GM12878 (cell line): ENCODE measurements at regions not wholly inside any gene's neighbourhood (a gene's known extent, or its start where the extent isn't known, plus 50 kb on each side); places are given as distances from the start of the nearest gene placed in this dataset.

ENCODE experiments used
- ATAC-seq: fragments of 200-7000 bp; cut with Tn5 transposase; 3 replicates; pipeline ENCODE4 v1.9.1; 2020; ENCODE audit warnings: mild to moderate bottlenecking, moderate library complexity
- BruUV-seq: library from RNA; stranded (reverse); fragments of 400-500 nt; replicated peaks from 2 replicates; lab custom pipeline; 2021; lab: Mats Ljungman, UMichigan
- CTCF ChIA-PET: fragments of 300-600 bp; sonication (Branson Sonifier 250); formaldehyde crosslinking; extraction: SDS; loops from one replicate; lab custom pipeline; 2021; ENCODE audit warnings: inconsistent platforms; lab: Yijun Ruan, JAX
- POLR2A ChIA-PET: fragments of 350-600 bp; formaldehyde crosslinking; extraction: SDS; loops from one replicate; lab custom pipeline; 2021; ENCODE audit warnings: inconsistent platforms; lab: Charles Lee
- RAD21 ChIA-PET: fragments of 300-600 bp; sonication (Branson Sonifier 250); formaldehyde crosslinking; loops from one replicate; lab custom pipeline; 2023; ENCODE audit warnings: antibody characterized with exemption; ENCODE audit not compliant: unreplicated experiment; lab: Charles Lee
- SMC1A ChIA-PET: fragments of 300-600 bp; sonication (Branson Sonifier 250); formaldehyde crosslinking; loops from one replicate; lab custom pipeline; 2023; ENCODE audit not compliant: unreplicated experiment, uncharacterized antibody; lab: Charles Lee
- DNase-seq: peaks from one replicate; pipeline ENCODE4 v3.0.0-alpha.2; 2011; ENCODE audit warnings: low read depth, low spot score
- FAIRE-seq: peaks from 3 replicates; lab custom pipeline; 2011; peaks lifted over from hg19 to GRCh38; lab: Jason Lieb, UNC
- H2AFZ ChIP-seq: 2 replicates; pipeline ENCODE4 v1.6.0; 2011; ENCODE audit warnings: low read depth, low read length, control low read depth; ENCODE audit not compliant: control insufficient read depth
- H3K27ac ChIP-seq: 2 replicates; pipeline ENCODE4 v1.5.1; 2011; ENCODE audit warnings: control low read depth; ENCODE audit not compliant: control insufficient read depth, insufficient read depth
- H3K27me3 ChIP-seq, 2 experiments: replicated peaks in 1 of 2; 2 replicates each; pipeline versions ENCODE4 v1.6.0 to v1.6.1; 2011; ENCODE audit warnings: low read length in 1 of 2; ENCODE audit not compliant: control insufficient read depth in 2 of 2, insufficient read depth in 2 of 2
- H3K36me3 ChIP-seq, 2 experiments: 2 replicates each; pipeline ENCODE4 v1.5.1; 2011; ENCODE audit warnings: low read length in 1 of 2; ENCODE audit not compliant: control insufficient read depth in 2 of 2, insufficient read depth in 2 of 2
- H3K4me1 ChIP-seq: 2 replicates; pipeline ENCODE4 v1.6.1; 2011; ENCODE audit warnings: mild to moderate bottlenecking, low read length, moderate library complexity, mixed read lengths; ENCODE audit not compliant: control insufficient read depth, insufficient read depth
- H3K4me2 ChIP-seq: 2 replicates; pipeline ENCODE4 v1.6.0; 2011; ENCODE audit warnings: control low read depth; ENCODE audit not compliant: control insufficient read depth, insufficient read depth
- H3K4me3 ChIP-seq: fragments of 200-600 bp; sonication (generic); 2 replicates; pipeline ENCODE4 v1.5.1; 2016
- H3K79me2 ChIP-seq: 2 replicates; pipeline ENCODE4 v1.6.0; 2011; ENCODE audit warnings: low read length; ENCODE audit not compliant: control insufficient read depth, insufficient read depth
- H3K9ac ChIP-seq: 2 replicates; pipeline ENCODE4 v1.8.0; 2011; ENCODE audit warnings: low read length, control low read depth, mixed read lengths; ENCODE audit not compliant: control insufficient read depth, insufficient read depth
- H3K9me3 ChIP-seq: replicated peaks from 3 replicates; pipeline ENCODE4 v1.5.1; 2011; ENCODE audit warnings: mild to moderate bottlenecking, low read length; ENCODE audit not compliant: control insufficient read depth, insufficient read depth
- H4K20me1 ChIP-seq: 2 replicates; pipeline ENCODE4 v1.6.0; 2011; ENCODE audit not compliant: control insufficient read depth, insufficient read depth
- BRCA1 ChIP-seq: IDR thresholded peaks from 2 replicates; pipeline ENCODE4 v1.6.1; 2011; ENCODE audit warnings: low read depth, low read length, improper control_type of control experiment
- CEBPB ChIP-seq, 2 experiments: fragments of 150-350 bp in 1 of 2; IDR thresholded peaks; 2 replicates each; pipeline ENCODE4 v1.6.1; 2012 to 2014; ENCODE audit warnings: low read depth in 2 of 2, low read length in 2 of 2, borderline replicate concordance in 1 of 2, inconsistent platforms in 1 of 2
- CHD1 ChIP-seq: IDR thresholded peaks from 2 replicates; pipeline ENCODE4 v1.6.1; 2012; ENCODE audit warnings: low read depth, low read length, improper control_type of control experiment
- EGR1 ChIP-seq, 2 experiments: IDR thresholded peaks; 1 replicate in 1 of 2; 2 replicates in 1 of 2; pipeline ENCODE4 v1.6.1; 2011 to 2012; ENCODE audit warnings: low read depth in 2 of 2, low read length in 2 of 2, borderline replicate concordance in 1 of 2, mild to moderate bottlenecking in 1 of 2, moderate library complexity in 1 of 2
- HDAC2 ChIP-seq: fragments of 200-600 bp; sonication (generic); IDR thresholded peaks from 2 replicates; pipeline ENCODE4 v1.6.1; 2017
- IKZF1 ChIP-seq: fragments of 450-650 bp; conservative IDR thresholded peaks from 2 replicates; pipeline ENCODE4 v1.6.1; 2017; ENCODE audit warnings: antibody characterized with exemption, mild to moderate bottlenecking
- JUNB ChIP-seq: IDR thresholded peaks from 2 replicates; pipeline ENCODE4 v1.6.1; 2016; ENCODE audit warnings: antibody characterized with exemption, mild to moderate bottlenecking
- KAT2A ChIP-seq: conservative IDR thresholded peaks from 2 replicates; pipeline ENCODE4 v1.6.1; 2011; ENCODE audit warnings: low read depth, low read length; ENCODE audit not compliant: control insufficient read depth
- KLF5 ChIP-seq: fragments of 450-650 bp; IDR thresholded peaks from 2 replicates; pipeline ENCODE4 v1.6.1; 2014; ENCODE audit warnings: mild to moderate bottlenecking; ENCODE audit not compliant: partially characterized antibody
- NFYA ChIP-seq: IDR thresholded peaks from 2 replicates; pipeline ENCODE4 v1.6.1; 2011; ENCODE audit warnings: low read depth, mild to moderate bottlenecking, low read length, improper control_type of control experiment, borderline replicate concordance
- NRF1 ChIP-seq: conservative IDR thresholded peaks from 2 replicates; pipeline ENCODE4 v1.6.1; 2011; ENCODE audit warnings: mild to moderate bottlenecking, low read depth, low read length, improper control_type of control experiment
- STAT3 ChIP-seq: IDR thresholded peaks from 2 replicates; pipeline ENCODE4 v1.6.1; 2011; ENCODE audit warnings: low read depth, low read length, improper control_type of control experiment
- SUPT20H ChIP-seq: IDR thresholded peaks from 2 replicates; pipeline ENCODE4 v1.6.1; 2011; ENCODE audit warnings: low read depth, mild to moderate bottlenecking, low read length, moderate library complexity, borderline replicate concordance; ENCODE audit not compliant: control insufficient read depth
- TAF1 ChIP-seq: IDR thresholded peaks from 2 replicates; pipeline ENCODE4 v1.6.1; 2011; ENCODE audit warnings: mild to moderate bottlenecking, low read depth, low read length, borderline replicate concordance
- YBX1 ChIP-seq: fragments of 450-650 bp; IDR thresholded peaks from 2 replicates; pipeline ENCODE4 v1.6.1; 2016; ENCODE audit warnings: antibody characterized with exemption
- ZBED1 ChIP-seq: IDR thresholded peaks from 2 replicates; pipeline ENCODE4 v1.6.1; 2016; ENCODE audit warnings: borderline replicate concordance
- WGBS: methylation state at CpG from one replicate; pipeline ENCODE4 v1.1.6; 2016; ENCODE audit warnings: low lambda C conversion rate; ENCODE audit not compliant: insufficient replicate concordance, insufficient coverage; ENCODE audit errors: missing lambda C conversion rate; 5-methylcytosine and 5-hydroxymethylcytosine counted together
- in situ Hi-C: fragments of 300-500 bp; cut with MboI; formaldehyde crosslinking; loops from 9 replicates; pipeline ENCODE4 v1.14.3; 2018; ENCODE audit warnings: mixed read lengths
- intact Hi-C: fragments of 100-400 bp; cut with micrococcal nuclease; formaldehyde crosslinking; loops from one replicate; pipeline ENCODE4 v1.14.2; 2022; ENCODE audit not compliant: unreplicated experiment
- TF ChIP-seq, protein P1 (sequence below): fragments of 450-650 bp; IDR thresholded peaks from 2 replicates; pipeline ENCODE4 v1.6.1; 2018; ENCODE audit warnings: borderline replicate concordance, mild to moderate bottlenecking; ENCODE audit not compliant: partially characterized antibody
- TF ChIP-seq, protein P2 (sequence below): fragments of 450-650 bp; IDR thresholded peaks from 2 replicates; pipeline ENCODE4 v1.6.1; 2016; ENCODE audit warnings: mild to moderate bottlenecking
- TF ChIP-seq, protein P3 (sequence below): fragments of 450-650 bp; IDR thresholded peaks from 2 replicates; pipeline ENCODE4 v1.6.1; 2014; ENCODE audit warnings: mild to moderate bottlenecking

DNA sequence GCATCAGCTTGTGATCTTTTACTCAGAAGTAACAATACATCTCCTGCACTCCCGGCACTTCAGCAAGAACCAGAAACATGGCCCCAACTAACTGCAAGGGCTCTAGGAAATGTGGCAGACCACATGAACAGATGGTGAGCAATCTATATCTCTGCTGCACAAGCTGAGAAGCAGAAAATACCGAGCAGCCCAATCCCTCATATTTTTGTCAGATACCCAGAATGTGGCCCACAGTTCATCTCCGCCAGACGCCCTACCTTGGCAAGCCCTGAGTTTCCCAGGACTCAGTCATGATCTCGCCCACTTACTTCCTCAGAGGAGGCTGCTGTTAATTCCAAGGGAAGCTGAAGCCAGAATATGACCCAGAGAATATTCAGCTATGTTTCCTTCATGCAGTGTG, 63.1 kb upstream of the PHACTR1 start:
- SMC1A ChIA-PET: no interaction called here
- CTCF ChIA-PET: interaction anchor here (1.7 kb wide), 1 partner anchor 17 kb away, joined by 3 read pairs; no protein-coding TSS in a partner anchor
- H3K27me3 ChIP-seq: no peaks in the 10 kb centered on the region; a peak in 1 of 4 replicates
- no peaks in the 10 kb centered on the region for H4K20me1 ChIP-seq
- H3K9me3 ChIP-seq: no peaks in the 10 kb centered on the region
- in situ Hi-C loops: loop anchor here (25.0 kb wide), 1 partner anchor 884 kb away; no protein-coding TSS in a partner anchor
- TF ChIP-seq NRF1: no peak
- TF ChIP-seq HDAC2: no peak
- TF ChIP-seq IKZF1: no peak
- no peak for TF ChIP-seq NFYA
- no peak for TF ChIP-seq KAT2A
- TF ChIP-seq, protein P1, sequence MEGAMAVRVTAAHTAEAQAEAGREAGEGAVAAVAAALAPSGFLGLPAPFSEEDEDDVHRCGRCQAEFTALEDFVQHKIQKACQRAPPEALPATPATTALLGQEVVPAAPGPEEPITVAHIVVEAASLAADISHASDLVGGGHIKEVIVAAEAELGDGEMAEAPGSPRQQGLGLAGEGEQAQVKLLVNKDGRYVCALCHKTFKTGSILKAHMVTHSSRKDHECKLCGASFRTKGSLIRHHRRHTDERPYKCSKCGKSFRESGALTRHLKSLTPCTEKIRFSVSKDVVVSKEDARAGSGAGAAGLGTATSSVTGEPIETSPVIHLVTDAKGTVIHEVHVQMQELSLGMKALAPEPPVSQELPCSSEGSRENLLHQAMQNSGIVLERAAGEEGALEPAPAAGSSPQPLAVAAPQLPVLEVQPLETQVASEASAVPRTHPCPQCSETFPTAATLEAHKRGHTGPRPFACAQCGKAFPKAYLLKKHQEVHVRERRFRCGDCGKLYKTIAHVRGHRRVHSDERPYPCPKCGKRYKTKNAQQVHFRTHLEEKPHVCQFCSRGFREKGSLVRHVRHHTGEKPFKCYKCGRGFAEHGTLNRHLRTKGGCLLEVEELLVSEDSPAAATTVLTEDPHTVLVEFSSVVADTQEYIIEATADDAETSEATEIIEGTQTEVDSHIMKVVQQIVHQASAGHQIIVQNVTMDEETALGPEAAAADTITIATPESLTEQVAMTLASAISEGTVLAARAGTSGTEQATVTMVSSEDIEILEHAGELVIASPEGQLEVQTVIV: no peak
- TF ChIP-seq CEBPB (IDR thresholded peaks at IDR 0.05; ENCODE audit: borderline replicate concordance in 1 of 2, low read depth in 2 of 2, low read length in 2 of 2): no peak
- no peak for TF ChIP-seq TAF1
- TF ChIP-seq, protein P2, sequence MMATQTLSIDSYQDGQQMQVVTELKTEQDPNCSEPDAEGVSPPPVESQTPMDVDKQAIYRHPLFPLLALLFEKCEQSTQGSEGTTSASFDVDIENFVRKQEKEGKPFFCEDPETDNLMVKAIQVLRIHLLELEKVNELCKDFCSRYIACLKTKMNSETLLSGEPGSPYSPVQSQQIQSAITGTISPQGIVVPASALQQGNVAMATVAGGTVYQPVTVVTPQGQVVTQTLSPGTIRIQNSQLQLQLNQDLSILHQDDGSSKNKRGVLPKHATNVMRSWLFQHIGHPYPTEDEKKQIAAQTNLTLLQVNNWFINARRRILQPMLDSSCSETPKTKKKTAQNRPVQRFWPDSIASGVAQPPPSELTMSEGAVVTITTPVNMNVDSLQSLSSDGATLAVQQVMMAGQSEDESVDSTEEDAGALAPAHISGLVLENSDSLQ: no peak
- no peak for TF ChIP-seq STAT3
- no peak for TF ChIP-seq JUNB
- TF ChIP-seq BRCA1: no peak
- TF ChIP-seq EGR1 (IDR thresholded peaks at IDR 0.05; ENCODE audit: borderline replicate concordance in 1 of 2, low read depth in 2 of 2, low read length in 2 of 2): no peak
- TF ChIP-seq, protein P3, sequence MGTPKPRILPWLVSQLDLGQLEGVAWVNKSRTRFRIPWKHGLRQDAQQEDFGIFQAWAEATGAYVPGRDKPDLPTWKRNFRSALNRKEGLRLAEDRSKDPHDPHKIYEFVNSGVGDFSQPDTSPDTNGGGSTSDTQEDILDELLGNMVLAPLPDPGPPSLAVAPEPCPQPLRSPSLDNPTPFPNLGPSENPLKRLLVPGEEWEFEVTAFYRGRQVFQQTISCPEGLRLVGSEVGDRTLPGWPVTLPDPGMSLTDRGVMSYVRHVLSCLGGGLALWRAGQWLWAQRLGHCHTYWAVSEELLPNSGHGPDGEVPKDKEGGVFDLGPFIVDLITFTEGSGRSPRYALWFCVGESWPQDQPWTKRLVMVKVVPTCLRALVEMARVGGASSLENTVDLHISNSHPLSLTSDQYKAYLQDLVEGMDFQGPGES: no peak
- TF ChIP-seq CHD1: no peak
- TF ChIP-seq ZBED1: no peak
- no peak for TF ChIP-seq YBX1
- no peak for TF ChIP-seq SUPT20H
- no peak for TF ChIP-seq KLF5
- no peak overlapping the region for H3K4me3 ChIP-seq
- DNase-seq (no peak), ATAC-seq (no peak), FAIRE-seq (no peak)
- RAD21 ChIA-PET: interaction anchor here (1.3 kb wide), 1 partner anchor 240 kb away, joined by 4 read pairs; no protein-coding TSS in a partner anchor
- H3K4me1 ChIP-seq: no peaks in the 10 kb centered on the region
- no TSS peak for BruUV-seq
- intact Hi-C loops: no loop called here
- no peaks in the 10 kb centered on the region for H3K79me2 ChIP-seq
- WGBS: 26% methylated on average over 5 of the region's 5 CpGs
- H3K27ac ChIP-seq: no peak overlapping the region
- no peaks in the 10 kb centered on the region for H3K36me3 ChIP-seq
- no peak overlapping the region for H2AFZ ChIP-seq
- POLR2A ChIA-PET: no interaction called here
- H3K9ac ChIP-seq: no peak overlapping the region
- H3K4me2 ChIP-seq: no peak overlapping the region
